Tibial nerve (tissue), 4 donors: ENCODE measurements at regions not wholly inside any gene's neighbourhood (a gene's known extent, or its start where the extent isn't known, plus 50 kb on each side); places are given as distances from the start of the nearest gene placed in this dataset.

Experiments
- DNase-seq, 2 donors: peaks; one replicate each; pipeline ENCODE4 v3.0.0-alpha.2; 2019; ENCODE audit warnings: low spot score in 2 of 2
- H3K27ac ChIP-seq, 4 donors: fragments of 200-600 bp; sonication (generic) in 3 of 4; one replicate each; pipeline ENCODE4 v1.5.1; 2017 to 2019; ENCODE audit warnings: mild to moderate bottlenecking in 1 of 4
- H3K27me3 ChIP-seq, 2 donors: fragments of 200-600 bp; sonication (generic) in 1 of 2; one replicate each; pipeline versions ENCODE4 v1.5.1 to v1.6.0; 2017 to 2019
- H3K36me3 ChIP-seq, 3 donors: fragments of 200-600 bp; sonication (generic); one replicate each; pipeline ENCODE4 v1.5.1; 2018 to 2019
- H3K4me1 ChIP-seq, 4 donors: fragments of 200-600 bp; sonication (generic) in 3 of 4; one replicate each; pipeline ENCODE4 v1.5.1; 2017 to 2019
- H3K4me3 ChIP-seq, 4 donors: fragments of 200-600 bp; sonication (generic) in 3 of 4; one replicate each; pipeline ENCODE4 v1.5.1; 2017 to 2019; ENCODE audit warnings: mild to moderate bottlenecking in 1 of 4, moderate library complexity in 1 of 4
- H3K9me3 ChIP-seq, 4 donors: fragments of 200-600 bp; sonication (generic) in 3 of 4; one replicate each; pipeline ENCODE4 v1.5.1; 2017 to 2019
- EP300 ChIP-seq, 2 donors: sonication (generic); formaldehyde crosslinking; IDR thresholded peaks; one replicate each; pipeline ENCODE4 v1.6.1; 2017; ENCODE audit warnings: antibody characterized with exemption in 2 of 2, mild to moderate bottlenecking in 1 of 2
- POLR2A ChIP-seq, 2 donors: fragments of 450-650 bp; IDR thresholded peaks; one replicate each; pipeline ENCODE4 v1.6.1; 2017; ENCODE audit warnings: antibody characterized with exemption in 2 of 2, mild to moderate bottlenecking in 2 of 2, moderate library complexity in 2 of 2
- WGBS, 2 donors: methylation state at CpG; one replicate each; pipeline ENCODE4 v1.1.5; 2018; 5-methylcytosine and 5-hydroxymethylcytosine counted together
- TF ChIP-seq, protein P1 (sequence below), 5 experiments: fragments of 200-600 bp in 3 of 5; fragments of 450-650 bp in 2 of 5; sonication (generic) in 3 of 5; IDR thresholded peaks; one replicate each; pipeline ENCODE4 v1.5.1; 2016 to 2019; ENCODE audit warnings: antibody characterized with exemption in 5 of 5, mild to moderate bottlenecking in 3 of 5, moderate library complexity in 2 of 5

DNA sequence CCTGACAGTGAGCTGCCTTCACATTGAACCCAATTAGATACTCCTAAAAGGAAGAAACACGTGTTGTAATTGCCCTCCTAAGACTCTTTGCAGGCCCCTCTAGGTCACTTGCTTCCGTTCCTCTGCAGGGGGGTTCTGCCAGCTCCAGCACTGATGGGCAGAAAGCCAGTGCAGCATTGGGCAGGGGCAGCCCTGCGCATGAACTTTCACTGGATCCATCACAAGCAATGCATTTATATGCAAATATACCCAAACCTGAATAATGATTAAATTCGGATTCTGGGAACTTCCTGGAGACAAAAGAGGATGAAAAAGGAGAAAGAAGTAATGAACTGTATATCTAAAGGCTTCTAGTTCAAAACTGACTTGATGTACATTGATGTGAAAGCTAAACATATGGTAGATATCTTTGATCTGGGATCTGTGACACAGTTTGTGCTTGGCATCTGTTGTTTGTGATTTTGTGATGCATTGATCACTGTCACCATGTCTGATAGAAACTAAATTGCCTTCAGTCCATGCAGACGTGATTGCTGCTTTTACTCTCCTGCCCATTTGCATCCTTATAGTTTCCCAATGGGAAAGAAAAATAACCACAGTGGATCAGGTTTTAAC lies 313.4 kb downstream of the DEPDC1B start:
- Histone ChIP-seq H3K9me3 (no peaks in the 10 kb centered on the region), H3K36me3 (no peaks in the 10 kb centered on the region), H3K4me3 (no peak overlapping the region), H3K27ac (no peak overlapping the region), H3K4me1 (no peaks in the 10 kb centered on the region), H3K27me3 (no peaks in the 10 kb centered on the region)
- no peak for TF ChIP-seq EP300 (IDR thresholded peaks at IDR 0.05)
- TF ChIP-seq, protein P1, sequence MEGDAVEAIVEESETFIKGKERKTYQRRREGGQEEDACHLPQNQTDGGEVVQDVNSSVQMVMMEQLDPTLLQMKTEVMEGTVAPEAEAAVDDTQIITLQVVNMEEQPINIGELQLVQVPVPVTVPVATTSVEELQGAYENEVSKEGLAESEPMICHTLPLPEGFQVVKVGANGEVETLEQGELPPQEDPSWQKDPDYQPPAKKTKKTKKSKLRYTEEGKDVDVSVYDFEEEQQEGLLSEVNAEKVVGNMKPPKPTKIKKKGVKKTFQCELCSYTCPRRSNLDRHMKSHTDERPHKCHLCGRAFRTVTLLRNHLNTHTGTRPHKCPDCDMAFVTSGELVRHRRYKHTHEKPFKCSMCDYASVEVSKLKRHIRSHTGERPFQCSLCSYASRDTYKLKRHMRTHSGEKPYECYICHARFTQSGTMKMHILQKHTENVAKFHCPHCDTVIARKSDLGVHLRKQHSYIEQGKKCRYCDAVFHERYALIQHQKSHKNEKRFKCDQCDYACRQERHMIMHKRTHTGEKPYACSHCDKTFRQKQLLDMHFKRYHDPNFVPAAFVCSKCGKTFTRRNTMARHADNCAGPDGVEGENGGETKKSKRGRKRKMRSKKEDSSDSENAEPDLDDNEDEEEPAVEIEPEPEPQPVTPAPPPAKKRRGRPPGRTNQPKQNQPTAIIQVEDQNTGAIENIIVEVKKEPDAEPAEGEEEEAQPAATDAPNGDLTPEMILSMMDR (IDR thresholded peaks at IDR 0.05) = no peak
- no peak for TF ChIP-seq POLR2A (IDR thresholded peaks at IDR 0.05)
- 41 to 51% methylated on average over 5 of the region's 5 CpGs for WGBS, 2 donors
- no peak for DNase-seq

DNA sequence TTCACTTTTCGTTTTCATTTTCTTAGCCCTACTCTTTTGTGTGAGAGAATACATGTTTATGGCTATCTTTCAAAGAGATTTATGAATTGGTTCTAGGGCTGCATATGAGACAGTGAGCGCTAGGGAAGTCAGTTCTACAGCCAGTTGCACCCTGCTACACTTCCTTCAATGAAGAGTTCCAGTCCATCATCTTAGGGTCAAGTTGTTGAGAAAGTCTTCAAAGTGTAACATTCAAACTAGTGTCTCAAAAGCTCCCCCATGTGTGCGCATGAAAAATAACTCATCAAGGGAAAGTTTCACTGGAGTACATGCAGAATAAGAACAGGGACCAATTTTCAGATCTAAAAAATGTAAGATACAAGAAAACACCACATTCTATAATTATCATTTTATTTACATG lies 317.2 kb downstream of the DEPDC1B start:
- H3K4me1 ChIP-seq = no peaks in the 10 kb centered on the region
- no peaks in the 10 kb centered on the region for H3K9me3 ChIP-seq
- no peak overlapping the region for H3K4me3 ChIP-seq
- no peaks in the 10 kb centered on the region for H3K36me3 ChIP-seq
- DNase-seq = no peak
- no peaks in the 10 kb centered on the region for H3K27me3 ChIP-seq
- no peak overlapping the region for H3K27ac ChIP-seq
- 60 to 67% methylated on average over 3 of the region's 3 CpGs for WGBS, 2 donors
- TF ChIP-seq, protein P1 (IDR thresholded peaks at IDR 0.05) = peak in 2 of 5 experiments; percentile 26 to 30
- no peak for TF ChIP-seq POLR2A (IDR thresholded peaks at IDR 0.05)

DNA sequence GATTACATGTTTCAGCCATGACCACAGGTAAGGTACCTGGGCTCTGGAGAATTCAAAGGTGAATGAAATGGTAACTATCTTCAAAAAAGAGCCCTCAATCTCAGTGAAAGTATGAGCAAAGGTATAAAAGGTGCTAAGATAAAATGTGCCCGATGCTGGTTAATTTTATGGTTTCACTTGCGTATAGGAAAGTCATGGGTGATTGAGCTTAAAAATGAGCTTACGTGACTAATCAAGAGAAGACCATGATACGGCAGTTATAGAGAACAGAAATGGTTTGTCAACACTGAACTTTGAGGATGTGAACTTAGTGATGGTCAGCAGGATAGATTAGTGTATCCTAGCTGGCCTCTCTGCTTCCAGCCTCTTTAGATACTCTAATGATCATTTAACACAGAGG lies 320.1 kb downstream of the DEPDC1B start:
- H3K27me3 ChIP-seq = no peaks in the 10 kb centered on the region
- H3K9me3 ChIP-seq = no peaks in the 10 kb centered on the region
- no peak overlapping the region for H3K4me3 ChIP-seq
- 94 to 95% methylated on average over 4 of the region's 4 CpGs for WGBS, 2 donors
- TF ChIP-seq POLR2A (IDR thresholded peaks at IDR 0.05) (no peak), EP300 (IDR thresholded peaks at IDR 0.05) (no peak)
- TF ChIP-seq, protein P1 (IDR thresholded peaks at IDR 0.05) = no peak
- H3K27ac ChIP-seq = no peak overlapping the region
- no peak for DNase-seq
- H3K4me1 ChIP-seq = no peaks in the 10 kb centered on the region
- no peaks in the 10 kb centered on the region for H3K36me3 ChIP-seq

DNA sequence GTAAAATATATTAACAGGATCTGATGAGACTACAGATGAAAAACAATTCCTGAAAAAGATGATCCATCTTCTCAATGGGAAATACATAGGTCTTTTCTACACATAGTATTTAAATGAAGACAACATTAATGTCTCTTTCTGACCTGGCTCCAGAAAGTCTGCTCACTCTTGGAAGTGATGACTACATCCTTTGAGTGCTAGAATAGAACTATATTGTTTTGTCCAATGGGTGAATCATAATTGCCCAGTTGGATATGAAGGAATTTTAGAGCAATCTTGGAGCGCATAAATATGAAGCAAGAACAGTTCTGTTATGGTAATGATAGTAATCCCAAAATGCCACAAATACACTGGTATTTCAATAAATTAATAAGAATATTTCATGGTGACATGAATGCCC lies 322.1 kb downstream of the DEPDC1B start:
- Histone ChIP-seq H3K4me1 (no peaks in the 10 kb centered on the region), H3K27me3 (no peaks in the 10 kb centered on the region), H3K4me3 (no peak overlapping the region), H3K9me3 (no peaks in the 10 kb centered on the region), H3K36me3 (no peaks in the 10 kb centered on the region), H3K27ac (no peak overlapping the region)
- no peak for DNase-seq
- 49 to 59% methylated on average over 1 of the region's 1 CpG for WGBS, 2 donors
- TF ChIP-seq POLR2A (IDR thresholded peaks at IDR 0.05) (no peak), EP300 (IDR thresholded peaks at IDR 0.05) (no peak)
- TF ChIP-seq, protein P1 (IDR thresholded peaks at IDR 0.05) = no peak

DNA sequence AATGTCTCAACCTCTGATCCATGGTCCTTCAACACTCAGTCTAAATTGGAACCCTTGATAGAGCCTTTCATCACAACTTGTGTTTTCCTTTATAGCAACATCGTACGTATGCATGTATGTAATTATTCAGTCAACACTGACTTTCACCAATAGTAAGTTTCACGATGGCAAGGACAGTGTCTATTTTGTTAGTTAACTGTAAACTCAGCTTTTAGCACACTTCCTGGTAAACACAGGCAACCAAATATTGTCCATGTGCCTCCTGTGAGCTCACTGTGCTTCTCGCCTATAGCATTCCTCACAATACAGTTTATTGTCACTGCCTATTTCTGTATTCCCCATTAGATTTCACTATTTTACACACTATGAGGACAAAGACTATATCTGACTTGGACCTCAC lies 323.1 kb downstream of the DEPDC1B start:
- H3K4me3 ChIP-seq = no peak overlapping the region
- no peaks in the 10 kb centered on the region for H3K9me3 ChIP-seq
- H3K36me3 ChIP-seq = no peaks in the 10 kb centered on the region
- TF ChIP-seq POLR2A (IDR thresholded peaks at IDR 0.05) (no peak), EP300 (IDR thresholded peaks at IDR 0.05) (no peak)
- TF ChIP-seq, protein P1 (IDR thresholded peaks at IDR 0.05) = no peak
- no peak for DNase-seq
- H3K27ac ChIP-seq = no peak overlapping the region
- no peaks in the 10 kb centered on the region for H3K27me3 ChIP-seq
- WGBS, 2 donors = 78 to 84% methylated on average over 4 of the region's 4 CpGs
- H3K4me1 ChIP-seq = no peaks in the 10 kb centered on the region
